DND-41 (cell line): ENCODE measurements at regions not wholly inside any gene's neighbourhood (a gene's known extent, or its start where the extent isn't known, plus 50 kb on each side); places are given as distances from the start of the nearest gene placed in this dataset.

Experiments used
- ATAC-seq: fragments of 200-7000 bp; cut with Tn5 transposase; 3 replicates; pipeline ENCODE4 v1.9.1; 2021; ENCODE audit warnings: low read depth; ENCODE audit not compliant: insufficient read depth
- DNase-seq: peaks from one replicate; pipeline ENCODE4 v3.0.0-alpha.2; 2020
- H2AFZ ChIP-seq: 2 replicates; pipeline ENCODE4 v1.6.0; 2012; ENCODE audit warnings: low read depth, low read length
- H3K27ac ChIP-seq: 2 replicates; pipeline ENCODE4 v1.5.1; 2012; ENCODE audit warnings: low read length, inconsistent platforms
- H3K27me3 ChIP-seq: fragments of 200-600 bp; sonication (generic); 2 replicates; pipeline ENCODE4 v1.6.0; 2012; ENCODE audit warnings: low read length, mild to moderate bottlenecking, inconsistent platforms; ENCODE audit not compliant: insufficient read depth, poor library complexity
- H3K36me3 ChIP-seq: 2 replicates; pipeline ENCODE4 v1.5.1; 2012; ENCODE audit warnings: low read length, inconsistent platforms; ENCODE audit not compliant: insufficient read depth
- H3K4me1 ChIP-seq: 2 replicates; pipeline ENCODE4 v1.5.1; 2012; ENCODE audit warnings: mild to moderate bottlenecking, low read length; ENCODE audit not compliant: insufficient read depth
- H3K4me2 ChIP-seq: 2 replicates; pipeline ENCODE4 v1.6.0; 2012; ENCODE audit warnings: mild to moderate bottlenecking, moderate library complexity, low read length, inconsistent platforms; ENCODE audit not compliant: insufficient read depth
- H3K4me3 ChIP-seq, 2 experiments: fragments of 200-600 bp in 1 of 2; shearing (Covaris generic) in 1 of 2; 2 replicates each; pipeline ENCODE4 v1.5.1; 2012 to 2016; ENCODE audit warnings: inconsistent platforms in 2 of 2, low read length in 2 of 2, mild to moderate bottlenecking in 2 of 2, low read depth in 1 of 2, moderate library complexity in 1 of 2
- H3K79me2 ChIP-seq: 2 replicates; pipeline ENCODE4 v1.6.0; 2012; ENCODE audit warnings: low read length, inconsistent platforms; ENCODE audit not compliant: insufficient read depth
- H3K9ac ChIP-seq: 2 replicates; pipeline ENCODE4 v1.6.0; 2012; ENCODE audit warnings: low read depth, mild to moderate bottlenecking, inconsistent platforms, low read length, moderate library complexity
- H3K9me3 ChIP-seq: 2 replicates; pipeline ENCODE4 v1.5.1; 2012; ENCODE audit warnings: low read length, moderate library complexity, mild to moderate bottlenecking, inconsistent platforms; ENCODE audit not compliant: insufficient read depth, severe bottlenecking
- H4K20me1 ChIP-seq: 2 replicates; pipeline ENCODE4 v1.6.0; 2012; ENCODE audit warnings: low read length; ENCODE audit not compliant: insufficient read depth
- CTCF ChIP-seq: IDR thresholded peaks from 2 replicates; pipeline ENCODE4 v1.5.1; 2012; ENCODE audit warnings: borderline replicate concordance, low read length, moderate library complexity, mild to moderate bottlenecking; ENCODE audit not compliant: poor library complexity, severe bottlenecking; ENCODE audit errors: extremely low read depth
- EZH2 ChIP-seq: IDR thresholded peaks from 3 replicates; pipeline ENCODE4 v1.6.1; 2012; ENCODE audit warnings: borderline replicate concordance, low read depth, mild to moderate bottlenecking, moderate library complexity, low read length, inconsistent platforms; ENCODE audit not compliant: severe bottlenecking

- Histone ChIP-seq H3K79me2 (no peaks in the 10 kb centered on the region), H2AFZ (no peak overlapping the region), H3K27me3 (no peaks in the 10 kb centered on the region), H3K36me3 (no peaks in the 10 kb centered on the region), H3K4me2 (no peak overlapping the region), H3K4me1 (no peaks in the 10 kb centered on the region), H3K9me3 (no peaks in the 10 kb centered on the region), H3K9ac (no peak overlapping the region), H3K27ac (no peak overlapping the region), H3K4me3 (no peak overlapping the region), H4K20me1 (no peaks in the 10 kb centered on the region)
- no peak for DNase-seq
- no peak for ATAC-seq
- TF ChIP-seq EZH2 (no peak), CTCF (no peak)
These were observed 206.2 kb downstream of the RCHY1 start for GRCh38 chr4:75308049-75308448.

GRCh38 chr4:75306506-75306905, 207.7 kb downstream of the RCHY1 start:
- H3K36me3 ChIP-seq: no peaks in the 10 kb centered on the region
- H3K4me2 ChIP-seq: no peak overlapping the region
- no peak overlapping the region for H3K4me3 ChIP-seq
- DNase-seq (no peak), ATAC-seq (no peak)
- no peak overlapping the region for H3K27ac ChIP-seq
- no peaks in the 10 kb centered on the region for H3K9me3 ChIP-seq
- H3K9ac ChIP-seq: no peak overlapping the region
- no peak for TF ChIP-seq CTCF
- TF ChIP-seq EZH2: no peak
- H4K20me1 ChIP-seq: no peaks in the 10 kb centered on the region
- no peak overlapping the region for H2AFZ ChIP-seq
- no peaks in the 10 kb centered on the region for H3K79me2 ChIP-seq
- no peaks in the 10 kb centered on the region for H3K27me3 ChIP-seq
- no peaks in the 10 kb centered on the region for H3K4me1 ChIP-seq

- DNase-seq: no peak
- H3K9me3 ChIP-seq: peaks cover 2% of the 10 kb centered on the region
- H3K4me1 ChIP-seq: no peaks in the 10 kb centered on the region
- H3K4me3 ChIP-seq: no peak overlapping the region
- H3K36me3 ChIP-seq: no peaks in the 10 kb centered on the region
- H3K27me3 ChIP-seq: no peaks in the 10 kb centered on the region
- ATAC-seq: no peak
- no peak overlapping the region for H3K4me2 ChIP-seq
- H2AFZ ChIP-seq: no peak overlapping the region
- H3K79me2 ChIP-seq: no peaks in the 10 kb centered on the region
- TF ChIP-seq EZH2 (no peak), CTCF (no peak)
- no peaks in the 10 kb centered on the region for H4K20me1 ChIP-seq
- no peak overlapping the region for H3K9ac ChIP-seq
- no peak overlapping the region for H3K27ac ChIP-seq
These were observed 211.6 kb downstream of the RCHY1 start for GRCh38 chr4:75302648-75303047.

GRCh38 chr4:75289914-75290582, 224.2 kb downstream of the RCHY1 start:
- H3K9me3 ChIP-seq: no peaks in the 10 kb centered on the region
- no peaks in the 10 kb centered on the region for H3K4me1 ChIP-seq
- H2AFZ ChIP-seq: no peak overlapping the region
- no peaks in the 10 kb centered on the region for H3K27me3 ChIP-seq
- no peak overlapping the region for H3K4me3 ChIP-seq
- H3K9ac ChIP-seq: no peak overlapping the region
- ATAC-seq (no peak), DNase-seq (no peak)
- no peaks in the 10 kb centered on the region for H3K36me3 ChIP-seq
- H3K4me2 ChIP-seq: no peak overlapping the region
- H3K27ac ChIP-seq: no peak overlapping the region
- no peaks in the 10 kb centered on the region for H4K20me1 ChIP-seq
- no peaks in the 10 kb centered on the region for H3K79me2 ChIP-seq
- no peak for TF ChIP-seq EZH2
- TF ChIP-seq CTCF: peak; percentile 31
